Right renal pelvis (tissue), 4 donors: ENCODE measurements at regions not wholly inside any gene's neighbourhood (a gene's known extent, or its start where the extent isn't known, plus 50 kb on each side); places are given as distances from the start of the nearest gene placed in this dataset.

ENCODE experiments used
- DNase-seq, 4 donors: peaks; one replicate each; pipeline ENCODE4 v3.0.0-alpha.2; 2013; ENCODE audit warnings: low read depth in 4 of 4, low spot score in 3 of 4, missing footprints in 1 of 4

- no peak for DNase-seq
These were observed 410.7 kb upstream of the DSEL start for GRCh38 chr18:67926929-67927864.

DNA sequence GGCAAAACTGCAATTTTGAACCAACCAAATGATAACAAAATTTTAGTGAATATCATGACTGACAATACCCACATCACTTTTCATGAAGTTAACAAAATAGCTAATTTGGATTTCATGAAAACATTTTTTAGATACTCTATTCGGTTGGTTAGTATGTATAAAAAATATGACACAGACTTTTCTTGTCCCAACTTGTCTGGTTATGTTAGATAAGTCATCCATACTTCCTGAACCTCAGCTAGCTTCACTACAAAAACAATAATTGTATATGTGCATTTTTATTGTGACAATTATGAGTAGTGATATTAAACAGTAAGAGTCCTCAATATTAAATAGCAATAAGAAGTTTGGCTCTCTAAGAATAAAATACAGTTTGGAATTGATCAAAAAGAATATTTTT, 408.1 kb upstream of the DSEL start:
- no peak for DNase-seq

DNA sequence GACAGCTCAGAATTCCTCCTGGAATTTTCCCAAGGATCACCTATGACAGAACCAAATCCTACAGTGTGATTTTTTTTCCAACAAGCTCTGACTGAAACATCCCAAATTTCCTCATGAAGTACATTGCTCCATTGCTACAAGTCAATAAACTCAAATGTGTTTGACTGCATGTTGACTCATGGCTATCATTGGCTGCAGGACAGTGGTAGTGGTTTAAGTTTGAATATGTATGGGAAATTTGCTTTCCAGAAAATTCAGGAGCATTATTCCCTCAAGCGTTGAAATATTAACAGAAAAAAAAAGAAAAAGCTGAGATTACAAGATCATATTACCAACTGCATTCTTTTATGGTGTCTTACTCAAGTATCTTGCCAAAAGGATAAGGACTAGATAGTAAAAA, 402.8 kb upstream of the DSEL start:
- DNase-seq: no peak

DNA sequence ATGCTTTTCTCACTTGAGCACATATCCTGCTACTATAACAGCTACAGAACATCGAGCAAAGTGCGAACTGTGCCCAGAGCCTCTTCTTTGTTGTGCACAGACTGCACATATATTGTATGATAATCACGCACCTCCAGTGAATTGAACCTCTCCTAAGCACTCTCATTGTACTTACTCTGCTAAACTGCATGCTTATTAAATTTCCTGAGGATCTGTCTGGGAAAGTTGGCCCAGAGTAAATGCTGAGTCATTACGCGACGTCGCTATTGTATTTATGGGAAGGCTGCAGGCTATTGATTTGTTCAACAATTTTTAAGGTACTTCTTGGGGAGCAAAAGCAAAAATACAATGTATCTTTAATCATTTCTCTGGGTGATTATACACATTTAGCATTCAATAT, 399.6 kb upstream of the DSEL start:
- DNase-seq: no peak

GRCh38 chr18:67913040-67913439, 396.5 kb upstream of the DSEL start:
- DNase-seq: no peak

GRCh38 chr18:67901573-67901972, 385.1 kb upstream of the DSEL start:
- DNase-seq: no peak

DNA sequence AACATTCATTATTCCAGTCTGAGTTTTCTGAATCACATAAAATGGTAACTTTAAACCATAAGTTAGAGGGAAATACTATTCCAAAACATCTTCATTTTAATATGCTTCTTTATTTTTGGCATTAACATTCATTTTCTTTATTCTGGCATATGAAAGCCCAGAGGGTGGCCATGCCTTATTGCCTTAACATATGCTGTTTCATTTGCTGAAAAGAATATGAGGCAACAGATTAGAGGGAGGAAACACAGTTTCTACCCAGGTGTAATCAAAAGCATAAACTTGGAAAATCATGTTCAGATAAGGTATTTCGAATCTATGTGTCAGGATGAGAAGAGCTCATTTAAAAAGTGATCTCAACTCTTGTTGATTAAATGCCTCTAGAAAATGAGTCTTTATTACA, 379.9 kb upstream of the DSEL start:
- DNase-seq: no peak

DNA sequence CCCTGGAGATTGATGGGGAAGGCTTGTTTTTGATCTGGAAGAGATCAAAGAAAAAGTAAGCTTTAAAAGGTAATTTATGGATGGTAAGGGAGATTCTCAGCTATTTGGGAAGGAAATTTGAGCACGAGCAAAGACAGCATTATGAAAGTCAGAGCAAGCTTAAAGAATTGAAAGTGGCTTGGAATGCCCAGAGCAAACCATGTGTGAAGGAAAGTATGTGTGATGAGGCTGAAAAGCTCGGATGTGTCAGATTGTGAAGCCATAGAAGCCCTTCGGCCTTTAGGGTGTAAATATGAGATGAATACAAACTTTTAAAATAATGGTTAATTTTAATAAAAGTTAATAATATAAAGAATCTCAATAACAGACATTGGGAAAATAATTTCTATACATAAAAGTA, 377.4 kb upstream of the DSEL start:
- no peak for DNase-seq

DNA sequence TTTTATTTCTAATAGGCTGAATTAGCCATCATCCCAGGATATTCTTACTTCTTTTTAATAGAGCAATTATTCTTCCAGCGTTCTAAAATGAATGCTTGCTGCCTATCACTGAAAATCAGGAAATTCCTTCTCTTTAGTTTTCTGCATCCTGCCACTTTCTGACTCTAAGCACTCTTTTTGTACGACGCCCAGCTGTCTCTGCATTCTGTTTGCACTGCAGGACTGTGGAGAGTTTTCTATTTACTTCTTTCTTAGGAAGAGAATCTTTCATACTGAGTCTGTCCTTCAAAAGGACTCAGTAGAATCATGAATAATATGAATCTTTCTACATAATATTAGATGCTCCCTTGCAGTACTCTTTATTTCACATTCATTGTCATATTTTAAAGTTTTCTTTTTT, 360.4 kb upstream of the DSEL start:
- DNase-seq: no peak

DNA sequence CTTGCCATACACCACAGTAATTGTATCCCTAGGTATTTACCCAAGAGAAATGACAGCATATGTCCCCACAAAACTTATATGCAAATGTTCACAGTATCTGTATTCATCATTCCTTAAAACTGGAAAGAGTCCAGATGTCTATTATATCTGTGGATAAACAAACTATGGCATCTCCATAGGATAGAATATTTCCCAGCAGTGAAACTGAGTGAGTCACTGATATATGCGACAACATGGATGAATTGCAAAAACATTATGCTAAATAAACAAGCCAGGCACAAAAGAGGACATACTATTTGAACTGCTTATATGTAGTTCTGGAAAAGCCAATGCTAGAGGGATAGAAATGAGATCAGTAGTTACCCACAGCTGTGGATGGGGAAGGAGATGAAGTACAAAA, 359.4 kb upstream of the DSEL start:
- no peak for DNase-seq

DNA sequence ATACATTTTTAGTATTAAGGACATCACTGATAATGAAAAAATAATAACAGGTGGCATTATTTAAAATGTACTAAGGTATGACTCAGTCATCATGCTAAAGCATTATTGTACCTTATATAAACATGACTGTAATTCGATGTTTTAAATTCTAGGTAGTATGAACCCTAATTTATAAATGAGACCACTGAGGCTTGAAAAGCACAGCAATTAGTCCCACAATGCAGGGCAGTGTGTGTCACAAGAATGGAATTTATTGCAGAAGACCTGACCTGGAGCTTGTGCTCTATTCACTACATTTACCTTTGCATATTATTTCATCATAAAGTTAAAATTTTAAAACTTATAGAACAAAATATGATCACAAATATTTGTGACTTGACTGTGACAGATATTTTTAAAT, 358.5 kb upstream of the DSEL start:
- no peak for DNase-seq

GRCh38 chr18:67865400-67865799, 348.9 kb upstream of the DSEL start:
- no peak for DNase-seq

GRCh38 chr18:67864677-67865340, 348.3 kb upstream of the DSEL start:
- DNase-seq: no peak

GRCh38 chr18:67862069-67862468, 345.5 kb upstream of the DSEL start:
- no peak for DNase-seq

GRCh38 chr18:67854340-67854739, 337.8 kb upstream of the DSEL start:
- DNase-seq: no peak

DNA sequence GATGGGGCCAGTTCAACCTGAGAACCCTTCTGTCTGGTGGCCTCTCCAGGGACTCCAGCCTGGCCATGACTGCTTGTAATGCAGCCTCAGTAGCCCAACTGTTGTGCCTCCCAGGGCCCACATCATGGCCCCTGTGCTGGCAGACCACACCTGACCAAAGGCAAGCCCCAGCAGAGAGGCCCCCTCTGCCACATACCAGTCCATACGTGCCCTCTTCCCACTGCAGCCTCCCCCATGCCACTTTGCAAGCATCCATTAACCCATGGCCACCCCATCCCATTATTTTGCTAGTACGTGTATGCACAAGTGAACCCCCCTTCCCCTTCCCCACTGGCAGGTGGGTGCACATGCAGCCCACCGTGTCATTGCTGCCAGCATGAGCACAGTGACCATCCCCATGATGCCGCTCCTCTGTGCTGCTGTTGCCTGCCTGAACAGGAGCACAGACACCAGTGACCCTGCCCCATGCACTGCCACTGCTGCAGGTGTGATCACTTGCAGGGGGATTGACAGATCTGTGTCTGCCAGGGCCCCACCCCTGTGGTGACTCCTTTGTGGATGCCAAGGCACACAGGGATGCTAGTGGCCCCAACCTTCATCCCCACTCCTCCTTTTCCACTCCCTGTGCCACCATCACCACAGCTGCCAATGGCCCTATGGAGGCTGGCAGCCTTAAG, 330.0 kb upstream of the DSEL start:
- no peak for DNase-seq

DNA sequence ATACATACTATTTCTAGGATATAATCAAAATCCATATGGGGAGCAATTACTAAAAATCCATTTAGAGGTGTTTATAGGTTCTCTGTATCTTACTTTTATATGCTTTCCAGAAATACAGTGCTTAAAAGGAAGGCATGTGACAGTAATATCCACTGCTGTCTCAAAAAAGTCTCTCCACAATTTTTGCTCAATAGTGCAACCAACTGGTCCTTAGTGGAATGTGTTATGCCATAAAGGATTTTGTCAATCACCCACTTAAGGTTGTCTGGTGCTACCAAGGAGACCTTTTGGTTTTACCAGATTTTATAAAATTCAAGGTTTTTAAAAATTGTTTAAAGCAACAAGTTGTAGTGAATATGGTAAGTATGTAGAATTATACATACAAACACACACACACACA, 328.5 kb upstream of the DSEL start:
- no peak for DNase-seq

GRCh38 chr18:67840379-67840778, 323.9 kb upstream of the DSEL start:
- no peak for DNase-seq

DNA sequence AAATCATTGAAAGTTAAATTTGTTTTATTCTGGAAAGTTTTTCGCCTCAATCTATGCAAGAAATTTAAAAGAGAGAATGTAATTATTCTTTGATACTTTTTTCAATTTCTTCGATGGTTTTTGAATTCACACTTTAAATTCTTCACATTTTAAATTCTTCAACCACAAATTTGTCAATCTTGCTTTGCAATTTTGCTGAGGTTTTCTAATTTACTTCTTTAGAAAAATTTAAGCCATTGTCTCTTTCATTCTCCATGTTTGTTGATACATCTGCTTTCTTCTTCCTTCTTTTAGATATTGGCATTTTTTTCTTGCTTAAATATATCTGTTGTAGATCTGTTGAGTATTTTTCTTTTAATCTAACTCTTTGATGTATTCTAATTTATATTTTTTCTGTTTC, 301.9 kb upstream of the DSEL start:
- DNase-seq: no peak

DNA sequence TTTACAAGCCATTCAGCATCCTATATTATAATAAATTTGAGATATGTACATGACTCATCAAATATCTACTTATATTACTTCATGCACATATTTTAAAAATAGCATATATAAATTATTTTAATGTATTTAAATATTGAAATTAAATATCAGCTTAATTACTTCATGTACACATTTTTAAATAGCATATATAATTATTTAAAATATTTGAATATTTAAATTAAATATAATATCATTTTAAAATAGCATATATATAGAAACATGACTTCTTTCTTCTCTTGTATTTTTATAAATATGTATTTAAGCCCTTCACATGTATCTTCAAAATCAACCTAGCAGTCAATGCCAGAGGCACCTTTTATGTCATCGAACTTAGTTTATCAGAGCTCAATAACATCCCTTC, 298.8 kb upstream of the DSEL start:
- DNase-seq: no peak

- no peak for DNase-seq
These were observed 297.0 kb upstream of the DSEL start for GRCh38 chr18:67813380-67814028.
